RWPE2 (cell line): ENCODE measurements at regions not wholly inside any gene's neighbourhood (a gene's known extent, or its start where the extent isn't known, plus 50 kb on each side); places are given as distances from the start of the nearest gene placed in this dataset.

Experiments
- ATAC-seq: fragments of 200-7000 bp; cut with Tn5 transposase; 3 replicates; pipeline ENCODE4 v1.9.1; 2021; ENCODE audit warnings: low read depth
- DNase-seq: peaks from one replicate; pipeline ENCODE4 v3.0.0-alpha.2; 2020; ENCODE audit warnings: low spot score
- H3K27ac ChIP-seq: fragments of 450-650 bp; 2 replicates; pipeline ENCODE4 v1.5.1; 2017; ENCODE audit warnings: mild to moderate bottlenecking; ENCODE audit not compliant: poor library complexity, severe bottlenecking
- H3K27me3 ChIP-seq: fragments of 250-450 bp; sonication (Bioruptor Pico); 2 replicates; pipeline ENCODE4 v1.5.1; 2021; ENCODE audit warnings: mild to moderate bottlenecking, moderate library complexity; ENCODE audit not compliant: insufficient read depth, poor library complexity, severe bottlenecking
- H3K36me3 ChIP-seq: fragments of 250-450 bp; sonication (Bioruptor Pico); 2 replicates; pipeline ENCODE4 v1.5.1; 2020; ENCODE audit warnings: low read depth, mild to moderate bottlenecking, moderate library complexity
- H3K4me1 ChIP-seq: fragments of 250-450 bp; sonication (Bioruptor Pico); 2 replicates; pipeline ENCODE4 v1.5.1; 2021; ENCODE audit warnings: mild to moderate bottlenecking, moderate library complexity; ENCODE audit not compliant: insufficient read depth, poor library complexity, severe bottlenecking
- H3K4me3 ChIP-seq: fragments of 250-450 bp; sonication (Bioruptor Pico); 2 replicates; pipeline ENCODE4 v1.5.1; 2021; ENCODE audit warnings: mild to moderate bottlenecking, moderate library complexity; ENCODE audit not compliant: severe bottlenecking
- H3K9me3 ChIP-seq: fragments of 250-450 bp; sonication (Bioruptor Pico); 2 replicates; pipeline ENCODE4 v1.5.1; 2021; ENCODE audit warnings: mild to moderate bottlenecking, moderate library complexity; ENCODE audit not compliant: severe bottlenecking
- TF ChIP-seq, protein P1 (sequence below): fragments of 450-650 bp; IDR thresholded peaks from one replicate; pipeline ENCODE4 v1.5.1; 2017; ENCODE audit warnings: mild to moderate bottlenecking, moderate library complexity; ENCODE audit not compliant: poor library complexity, severe bottlenecking

DNA sequence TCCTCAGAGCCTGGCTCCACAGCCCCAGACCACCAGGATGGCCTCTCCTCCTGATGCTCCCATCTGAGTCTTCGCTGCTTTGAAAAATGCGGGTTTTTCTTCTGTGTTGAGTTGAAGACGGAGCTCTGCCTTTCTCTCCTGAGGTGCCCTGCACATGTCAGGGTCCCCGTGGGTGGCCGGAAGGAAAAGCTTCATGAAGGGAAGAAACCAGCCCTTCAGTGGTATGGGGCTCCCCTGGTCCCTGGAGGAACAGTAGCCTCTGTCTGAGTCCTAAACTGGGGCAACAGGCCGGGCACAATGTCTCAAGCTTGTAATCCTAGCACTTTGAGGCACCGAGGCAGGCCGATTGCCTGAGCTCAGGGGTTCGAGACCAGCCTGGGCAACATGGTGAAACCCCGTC is 54.7 kb upstream of the CAB39 start:
- H3K27ac ChIP-seq = no peak overlapping the region
- TF ChIP-seq, protein P1, sequence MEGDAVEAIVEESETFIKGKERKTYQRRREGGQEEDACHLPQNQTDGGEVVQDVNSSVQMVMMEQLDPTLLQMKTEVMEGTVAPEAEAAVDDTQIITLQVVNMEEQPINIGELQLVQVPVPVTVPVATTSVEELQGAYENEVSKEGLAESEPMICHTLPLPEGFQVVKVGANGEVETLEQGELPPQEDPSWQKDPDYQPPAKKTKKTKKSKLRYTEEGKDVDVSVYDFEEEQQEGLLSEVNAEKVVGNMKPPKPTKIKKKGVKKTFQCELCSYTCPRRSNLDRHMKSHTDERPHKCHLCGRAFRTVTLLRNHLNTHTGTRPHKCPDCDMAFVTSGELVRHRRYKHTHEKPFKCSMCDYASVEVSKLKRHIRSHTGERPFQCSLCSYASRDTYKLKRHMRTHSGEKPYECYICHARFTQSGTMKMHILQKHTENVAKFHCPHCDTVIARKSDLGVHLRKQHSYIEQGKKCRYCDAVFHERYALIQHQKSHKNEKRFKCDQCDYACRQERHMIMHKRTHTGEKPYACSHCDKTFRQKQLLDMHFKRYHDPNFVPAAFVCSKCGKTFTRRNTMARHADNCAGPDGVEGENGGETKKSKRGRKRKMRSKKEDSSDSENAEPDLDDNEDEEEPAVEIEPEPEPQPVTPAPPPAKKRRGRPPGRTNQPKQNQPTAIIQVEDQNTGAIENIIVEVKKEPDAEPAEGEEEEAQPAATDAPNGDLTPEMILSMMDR = no peak
- no peak for DNase-seq

DNA sequence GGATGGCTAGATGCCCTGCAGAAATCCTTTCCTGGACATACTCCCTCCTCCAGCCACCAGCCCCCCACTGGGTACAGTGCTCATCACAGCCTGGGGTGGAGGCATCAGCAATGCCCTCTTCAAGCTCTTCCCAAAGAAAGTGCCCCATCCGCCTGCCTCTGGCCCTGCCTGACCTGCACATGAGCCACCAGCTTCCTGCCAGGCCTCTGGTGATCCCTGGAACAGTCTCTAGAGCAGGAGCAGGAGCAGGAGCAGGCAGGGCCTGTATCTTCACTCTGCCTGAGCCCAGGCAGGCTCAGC is 54.1 kb upstream of the CAB39 start:
- Histone ChIP-seq H3K4me1 (no peaks in the 10 kb centered on the region), H3K9me3 (no peaks in the 10 kb centered on the region), H3K27me3 (no peaks in the 10 kb centered on the region), H3K4me3 (no peak overlapping the region), H3K27ac (no peak overlapping the region), H3K36me3 (no peaks in the 10 kb centered on the region)
- TF ChIP-seq, protein P1 = no peak
- ATAC-seq = peak; percentile 25; the same call in 1 of the 3 replicates
- no peak for DNase-seq

More for the DNA sequence above, 54.7 kb upstream of the CAB39 start:
- Histone ChIP-seq H3K4me1 (no peaks in the 10 kb centered on the region), H3K4me3 (no peak overlapping the region), H3K27me3 (no peaks in the 10 kb centered on the region), H3K36me3 (no peaks in the 10 kb centered on the region), H3K9me3 (no peaks in the 10 kb centered on the region)
- ATAC-seq = no peak

DNA sequence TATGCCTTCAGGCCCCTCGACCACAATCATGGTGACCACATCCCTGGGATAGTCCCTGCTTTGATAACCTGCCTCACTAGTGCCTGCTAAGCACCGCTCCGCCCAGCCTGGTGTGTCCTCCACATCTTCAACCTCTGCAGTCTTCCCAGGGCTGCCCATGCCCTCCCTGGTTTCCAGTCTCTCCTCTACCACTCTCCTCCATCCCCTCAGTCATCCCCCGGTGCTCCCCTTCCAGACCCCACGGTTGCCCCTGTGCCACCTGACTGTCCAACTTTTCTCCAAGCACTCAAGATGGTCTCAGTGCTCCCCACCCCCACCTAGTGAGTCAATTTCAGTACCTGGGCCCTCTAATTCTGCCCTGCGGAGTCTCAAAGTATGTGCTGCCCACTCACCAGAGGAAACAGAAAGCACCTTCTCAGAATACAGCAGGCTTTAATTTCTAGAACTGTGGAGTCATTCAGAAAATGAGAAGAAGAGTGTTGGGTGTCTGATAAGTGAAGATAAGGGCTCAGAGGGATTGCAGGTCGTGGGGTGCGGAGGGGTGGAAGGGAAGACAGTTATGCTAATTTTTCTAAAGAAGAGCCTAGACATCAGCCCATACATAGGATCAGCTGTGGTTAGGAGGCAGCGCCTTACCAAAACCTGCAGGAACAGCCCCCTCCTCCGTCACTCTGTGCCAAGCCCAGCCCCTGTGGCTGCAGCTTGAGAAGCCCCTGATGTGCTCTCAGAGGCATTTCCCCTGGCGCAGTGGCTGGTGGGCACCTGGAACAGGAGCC is 53.6 kb upstream of the CAB39 start:
- DNase-seq (no peak), ATAC-seq (no peak)
- Histone ChIP-seq H3K27me3 (no peaks in the 10 kb centered on the region), H3K9me3 (no peaks in the 10 kb centered on the region), H3K27ac (no peak overlapping the region), H3K4me3 (no peak overlapping the region), H3K4me1 (no peaks in the 10 kb centered on the region), H3K36me3 (no peaks in the 10 kb centered on the region)
- TF ChIP-seq, protein P1 = no peak

DNA sequence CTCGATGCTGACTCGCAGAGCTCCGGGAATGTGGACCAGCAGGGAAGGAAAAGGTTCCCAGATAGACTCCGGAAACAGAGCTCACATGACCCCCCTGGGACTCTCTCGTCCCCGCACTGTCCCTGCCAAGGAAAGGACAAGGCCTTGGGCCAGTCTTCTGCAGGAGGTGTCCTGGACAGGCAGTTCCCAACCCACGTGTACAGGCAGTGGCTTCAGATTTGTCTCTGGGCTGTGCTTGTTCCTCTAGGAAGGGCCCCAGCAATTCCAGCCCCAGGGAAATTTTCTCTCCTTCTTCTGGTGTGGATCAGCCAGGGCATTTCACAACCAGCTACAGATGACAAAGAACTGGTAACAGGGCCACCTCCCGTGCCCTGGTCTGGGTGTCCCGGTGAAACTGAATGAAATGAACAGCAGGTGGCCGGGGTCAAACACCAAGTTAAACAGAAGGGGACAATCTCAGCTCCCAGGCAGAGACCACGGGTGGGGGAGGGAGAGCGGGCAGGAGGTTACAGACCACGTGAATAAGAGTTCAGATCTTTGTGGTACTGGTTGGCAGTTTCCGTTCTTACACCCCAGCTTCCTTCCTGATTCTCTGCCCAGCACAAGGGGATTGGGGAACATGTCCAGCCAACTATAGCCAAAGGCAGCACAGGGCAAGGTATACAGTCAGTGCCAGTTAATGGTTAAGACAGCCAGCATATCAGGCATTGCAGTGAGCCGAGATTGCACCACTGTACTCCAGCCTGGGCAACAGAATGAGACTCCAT is 52.2 kb upstream of the CAB39 start:
- no peak overlapping the region for H3K4me3 ChIP-seq
- H3K36me3 ChIP-seq = no peaks in the 10 kb centered on the region
- H3K4me1 ChIP-seq = no peaks in the 10 kb centered on the region
- no peak overlapping the region for H3K27ac ChIP-seq
- DNase-seq (no peak), ATAC-seq (no peak)
- no peaks in the 10 kb centered on the region for H3K27me3 ChIP-seq
- TF ChIP-seq, protein P1 = no peak
- no peaks in the 10 kb centered on the region for H3K9me3 ChIP-seq
